ENCODE measurements at regions not wholly inside any gene's neighbourhood (a gene's known extent, or its start where the extent isn't known, plus 50 kb on each side); places are given as distances from the start of the nearest gene placed in this dataset.

- TF ChIP-seq POLR2AphosphoS5 (IDR thresholded peaks at IDR 0.05) (no peak), CTCF (IDR thresholded peaks at IDR 0.05; ENCODE audit: poor library complexity, severe bottlenecking) (no peak), EZH2 (IDR thresholded peaks at IDR 0.05; ENCODE audit: borderline replicate concordance, insufficient read depth, low read length, poor library complexity, severe bottlenecking) (no peak), EP300 (conservative IDR thresholded peaks at IDR 0.05; ENCODE audit: poor library complexity, severe bottlenecking) (no peak)
Measured at GRCh38 chr2:220163486-220163885, 536.1 kb downstream of the SLC4A3 start.
